ENCODE measurements at regions not wholly inside any gene's neighbourhood (a gene's known extent, or its start where the extent isn't known, plus 50 kb on each side); places are given as distances from the start of the nearest gene placed in this dataset.

DNA sequence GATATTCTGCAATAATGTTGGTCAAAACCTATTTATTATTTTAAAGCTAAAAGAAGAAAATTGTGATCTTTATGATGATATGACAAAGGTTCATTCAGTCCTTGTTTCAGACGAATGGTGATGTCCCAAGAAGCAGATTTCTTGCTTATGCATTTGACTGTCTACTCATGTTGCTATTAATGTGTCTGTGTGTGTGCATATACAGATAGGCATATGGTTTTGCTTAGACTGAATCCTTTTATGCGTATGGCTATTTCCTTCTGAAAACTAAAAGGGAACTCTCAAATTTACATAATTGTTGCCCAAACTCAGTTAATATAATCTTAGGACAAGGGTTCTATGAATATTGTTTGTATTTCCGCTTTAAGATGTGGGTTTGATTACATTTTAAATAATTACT lies 632.3 kb upstream of the SETBP1 start (continued):
- TF ChIP-seq ZNF232 (CRISPR knock-in tag; IDR thresholded peaks at IDR 0.05) (no peak), FOXP4 (CRISPR knock-in tag; IDR thresholded peaks at IDR 0.05) (no peak), ZNF317 (CRISPR knock-in tag; IDR thresholded peaks at IDR 0.05; ENCODE audit: borderline replicate concordance, low read depth) (no peak), GTF2I (CRISPR knock-in tag; conservative IDR thresholded peaks at IDR 0.05) (no peak), CREM (CRISPR knock-in tag; IDR thresholded peaks at IDR 0.05) (no peak), ZNF425 (CRISPR knock-in tag; conservative IDR thresholded peaks at IDR 0.05) (no peak)

GRCh38 chr18:44048846-44049245 lies 631.8 kb upstream of the SETBP1 start:
- peak; percentile 80 for ATAC-seq
- no peak for TF ChIP-seq PREB (CRISPR knock-in tag; IDR thresholded peaks at IDR 0.05; ENCODE audit: borderline replicate concordance)
- TF ChIP-seq FOXK1 (CRISPR knock-in tag; IDR thresholded peaks at IDR 0.05), result no peak
- TF ChIP-seq PRRX2 (CRISPR knock-in tag; IDR thresholded peaks at IDR 0.05), result 0 out of 2 replicates have a peak, but pooled peaks have one; percentile 57
- TF ChIP-seq ZSCAN18 (CRISPR knock-in tag; IDR thresholded peaks at IDR 0.05), result 0 out of 2 replicates have a peak, but pooled peaks have one; percentile 14
- TF ChIP-seq, protein P1, sequence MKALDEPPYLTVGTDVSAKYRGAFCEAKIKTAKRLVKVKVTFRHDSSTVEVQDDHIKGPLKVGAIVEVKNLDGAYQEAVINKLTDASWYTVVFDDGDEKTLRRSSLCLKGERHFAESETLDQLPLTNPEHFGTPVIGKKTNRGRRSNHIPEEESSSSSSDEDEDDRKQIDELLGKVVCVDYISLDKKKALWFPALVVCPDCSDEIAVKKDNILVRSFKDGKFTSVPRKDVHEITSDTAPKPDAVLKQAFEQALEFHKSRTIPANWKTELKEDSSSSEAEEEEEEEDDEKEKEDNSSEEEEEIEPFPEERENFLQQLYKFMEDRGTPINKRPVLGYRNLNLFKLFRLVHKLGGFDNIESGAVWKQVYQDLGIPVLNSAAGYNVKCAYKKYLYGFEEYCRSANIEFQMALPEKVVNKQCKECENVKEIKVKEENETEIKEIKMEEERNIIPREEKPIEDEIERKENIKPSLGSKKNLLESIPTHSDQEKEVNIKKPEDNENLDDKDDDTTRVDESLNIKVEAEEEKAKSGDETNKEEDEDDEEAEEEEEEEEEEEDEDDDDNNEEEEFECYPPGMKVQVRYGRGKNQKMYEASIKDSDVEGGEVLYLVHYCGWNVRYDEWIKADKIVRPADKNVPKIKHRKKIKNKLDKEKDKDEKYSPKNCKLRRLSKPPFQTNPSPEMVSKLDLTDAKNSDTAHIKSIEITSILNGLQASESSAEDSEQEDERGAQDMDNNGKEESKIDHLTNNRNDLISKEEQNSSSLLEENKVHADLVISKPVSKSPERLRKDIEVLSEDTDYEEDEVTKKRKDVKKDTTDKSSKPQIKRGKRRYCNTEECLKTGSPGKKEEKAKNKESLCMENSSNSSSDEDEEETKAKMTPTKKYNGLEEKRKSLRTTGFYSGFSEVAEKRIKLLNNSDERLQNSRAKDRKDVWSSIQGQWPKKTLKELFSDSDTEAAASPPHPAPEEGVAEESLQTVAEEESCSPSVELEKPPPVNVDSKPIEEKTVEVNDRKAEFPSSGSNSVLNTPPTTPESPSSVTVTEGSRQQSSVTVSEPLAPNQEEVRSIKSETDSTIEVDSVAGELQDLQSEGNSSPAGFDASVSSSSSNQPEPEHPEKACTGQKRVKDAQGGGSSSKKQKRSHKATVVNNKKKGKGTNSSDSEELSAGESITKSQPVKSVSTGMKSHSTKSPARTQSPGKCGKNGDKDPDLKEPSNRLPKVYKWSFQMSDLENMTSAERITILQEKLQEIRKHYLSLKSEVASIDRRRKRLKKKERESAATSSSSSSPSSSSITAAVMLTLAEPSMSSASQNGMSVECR (CRISPR knock-in tag; IDR thresholded peaks at IDR 0.05; ENCODE audit: borderline replicate concordance), result no peak
- H3K4me1 Mint-ChIP-seq, result peaks cover 42% of the 10 kb centered on the region
- no peaks in the 10 kb centered on the region for H3K27me3 Mint-ChIP-seq (ENCODE audit: low read depth)
- peaks cover 4% of the 10 kb centered on the region; the same call in 1 of the 2 replicates for H3K36me3 Mint-ChIP-seq
- no peak overlapping the region for H3K4me3 Mint-ChIP-seq
- no peak for DNase-seq (ENCODE audit: low spot score)
- POLR2A ChIA-PET, result no interaction called here
- H3K27ac Mint-ChIP-seq, result peak overlapping the region; percentile 87
- H3K9me3 Mint-ChIP-seq, result peaks cover 11% of the 10 kb centered on the region
- CTCF ChIA-PET, result no interaction called here

- Mint-ChIP-seq H3K9me3 (peaks cover 12% of the 10 kb centered on the region), H3K36me3 (peaks cover 4% of the 10 kb centered on the region; the same call in 1 of the 2 replicates), H3K4me1 (peaks cover 42% of the 10 kb centered on the region), H3K27me3 (ENCODE audit: low read depth) (no peaks in the 10 kb centered on the region), H3K27ac (no peak overlapping the region), H3K4me3 (peak overlapping the region; percentile 15; the same call in 1 of the 2 replicates)
- ATAC-seq, result peak; percentile 82
- POLR2A ChIA-PET, result no interaction called here
- DNase-seq (ENCODE audit: low spot score), result no peak
- TF ChIP-seq GABPB1 (CRISPR knock-in tag; IDR thresholded peaks at IDR 0.05) (no peak), ZNF232 (CRISPR knock-in tag; IDR thresholded peaks at IDR 0.05) (no peak), NFE2L1 (CRISPR knock-in tag; IDR thresholded peaks at IDR 0.05) (no peak)
- CTCF ChIA-PET, result no interaction called here
These were observed 629.7 kb upstream of the SETBP1 start for GRCh38 chr18:44051026-44051425.
